SH-SY5Y (cell line): ENCODE measurements at regions not wholly inside any gene's neighbourhood (a gene's known extent, or its start where the extent isn't known, plus 50 kb on each side); places are given as distances from the start of the nearest gene placed in this dataset.

ENCODE experiments used
- GATA2 ChIP-seq: IDR thresholded peaks from 2 replicates; pipeline ENCODE4 v1.6.1; 2011; ENCODE audit warnings: mild to moderate bottlenecking, low read depth, low read length
- GATA3 ChIP-seq: IDR thresholded peaks from 2 replicates; pipeline ENCODE4 v1.6.1; 2011; ENCODE audit warnings: low read depth, mild to moderate bottlenecking, low read length, moderate library complexity

GRCh38 chr14:83042858-83043257 is 1509.2 kb upstream of the SEL1L start:
- TF ChIP-seq GATA3: no peak
- no peak for TF ChIP-seq GATA2

- TF ChIP-seq GATA2 (no peak), GATA3 (no peak)
Observed at GRCh38 chr14:83044001-83044400, 1510.3 kb upstream of the SEL1L start.

- TF ChIP-seq GATA2 (no peak), GATA3 (no peak)
Observed at GRCh38 chr14:83047059-83047830, 1513.6 kb upstream of the SEL1L start.

GRCh38 chr14:83053022-83053710 is 1519.5 kb upstream of the SEL1L start:
- TF ChIP-seq GATA2 (no peak), GATA3 (no peak)

GRCh38 chr14:83058068-83058467 is 1524.4 kb upstream of the SEL1L start:
- no peak for TF ChIP-seq GATA3
- TF ChIP-seq GATA2: no peak

- TF ChIP-seq GATA3 (no peak), GATA2 (no peak)
Observed at GRCh38 chr14:83071888-83072501, 1538.3 kb upstream of the SEL1L start.

- TF ChIP-seq GATA2: no peak
Observed at GRCh38 chr14:83085136-83085535, 1551.5 kb upstream of the SEL1L start.

- no peak for TF ChIP-seq GATA3
- TF ChIP-seq GATA2: no peak
Observed at GRCh38 chr14:83085725-83086124, 1552.1 kb upstream of the SEL1L start.

- TF ChIP-seq GATA3: no peak
- TF ChIP-seq GATA2: no peak
Observed at GRCh38 chr14:83096092-83096491, 1562.4 kb upstream of the SEL1L start.

GRCh38 chr14:83101846-83102245 is 1568.2 kb upstream of the SEL1L start:
- no peak for TF ChIP-seq GATA2
- TF ChIP-seq GATA3: no peak

GRCh38 chr14:83118029-83118428 is 1584.4 kb upstream of the SEL1L start:
- TF ChIP-seq GATA3 (no peak), GATA2 (no peak)

- TF ChIP-seq GATA2 (no peak), GATA3 (no peak)
Observed at GRCh38 chr14:83120187-83120586, 1586.5 kb upstream of the SEL1L start.

- TF ChIP-seq GATA2: no peak
- TF ChIP-seq GATA3: no peak
Observed at GRCh38 chr14:83126076-83126475, 1592.4 kb upstream of the SEL1L start.

- TF ChIP-seq GATA2 (no peak), GATA3 (no peak)
Observed at GRCh38 chr14:83128783-83129182, 1595.1 kb upstream of the SEL1L start.

- TF ChIP-seq GATA3: no peak
- TF ChIP-seq GATA2: no peak
Observed at GRCh38 chr14:83129496-83129895, 1595.8 kb upstream of the SEL1L start.
